Cardiac septum (tissue), 1 donor: ENCODE measurements at regions not wholly inside any gene's neighbourhood (a gene's known extent, or its start where the extent isn't known, plus 50 kb on each side); places are given as distances from the start of the nearest gene placed in this dataset.
"Not testable (repeated sequence)": the region's sequence is repeated elsewhere in the genome, so short reads cannot be mapped to it uniquely, and the experiment has no call there.

Experiments
- DNase-seq: peaks from one replicate; pipeline ENCODE4 v3.0.0-alpha.2; 2020; ENCODE audit warnings: low spot score
- intact Hi-C: fragments of 100-400 bp; cut with DNase I; formaldehyde crosslinking; loops from one replicate; pipeline ENCODE4 v1.14.0; 2022
- donor health status: DM: no; HTN: no; CAD: no.

DNA sequence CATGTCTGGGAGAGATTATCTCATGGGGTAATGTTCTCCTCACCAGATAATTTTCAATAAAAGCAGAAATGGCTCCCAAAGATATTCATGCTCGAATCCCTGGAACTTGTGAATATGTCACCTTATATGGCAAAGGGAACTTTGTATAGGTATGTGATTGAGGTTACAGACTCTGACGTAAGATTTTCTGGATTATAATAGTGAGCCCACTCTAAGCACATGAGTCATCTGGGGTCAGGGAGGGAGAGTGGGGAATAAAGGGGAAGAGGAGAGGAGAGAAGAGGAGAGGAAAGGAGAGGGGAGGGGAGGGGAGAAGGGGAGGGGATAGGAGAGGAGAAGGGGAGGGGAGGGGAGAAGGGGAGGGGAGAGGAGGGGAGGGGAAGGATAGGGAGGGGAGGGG, 1193.9 kb downstream of the PLA2G4A start:
- intact Hi-C loops = no loop called here
- DNase-seq = no peak

DNA sequence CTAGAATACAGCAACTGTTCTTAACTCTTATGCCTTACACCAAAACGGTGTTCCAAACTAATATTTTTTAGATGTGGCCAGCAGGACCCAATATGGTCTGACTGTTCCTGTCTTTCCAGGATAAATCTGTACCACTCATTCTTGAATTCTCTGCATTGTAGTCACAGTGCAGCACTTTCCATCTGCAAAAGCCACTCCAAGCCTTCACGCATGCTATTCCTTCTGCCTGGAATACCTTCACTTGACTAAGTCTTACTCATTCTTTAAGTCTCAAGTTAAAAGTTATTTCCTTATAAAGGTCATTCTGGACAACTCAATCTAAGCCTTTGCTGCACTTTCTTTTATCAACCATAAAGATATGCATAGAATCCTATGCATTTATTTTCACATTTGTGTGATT, 1194.5 kb downstream of the PLA2G4A start:
- intact Hi-C loops = no loop called here

DNA sequence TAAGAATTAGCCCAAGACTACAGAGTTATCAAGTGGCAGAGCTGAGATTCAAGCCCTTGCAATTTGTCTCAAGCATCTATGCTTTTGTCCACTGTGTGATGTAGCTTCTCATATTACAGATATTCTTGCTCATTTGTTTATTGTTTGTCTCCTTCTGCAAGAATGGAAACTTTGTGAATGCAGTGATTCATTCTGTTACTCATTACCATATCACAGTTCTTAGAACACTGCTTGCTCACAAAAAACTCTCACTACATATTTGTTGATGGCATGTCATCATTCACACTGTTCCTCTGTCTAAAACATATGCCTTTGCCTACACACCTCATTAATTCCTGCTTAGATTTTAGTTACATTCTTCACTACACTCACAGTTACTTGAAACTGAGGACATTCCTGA, 1198.9 kb downstream of the PLA2G4A start:
- no peak for DNase-seq
- intact Hi-C loops = no loop called here

More for the DNA sequence above, 1194.5 kb downstream of the PLA2G4A start:
- DNase-seq = no peak

DNA sequence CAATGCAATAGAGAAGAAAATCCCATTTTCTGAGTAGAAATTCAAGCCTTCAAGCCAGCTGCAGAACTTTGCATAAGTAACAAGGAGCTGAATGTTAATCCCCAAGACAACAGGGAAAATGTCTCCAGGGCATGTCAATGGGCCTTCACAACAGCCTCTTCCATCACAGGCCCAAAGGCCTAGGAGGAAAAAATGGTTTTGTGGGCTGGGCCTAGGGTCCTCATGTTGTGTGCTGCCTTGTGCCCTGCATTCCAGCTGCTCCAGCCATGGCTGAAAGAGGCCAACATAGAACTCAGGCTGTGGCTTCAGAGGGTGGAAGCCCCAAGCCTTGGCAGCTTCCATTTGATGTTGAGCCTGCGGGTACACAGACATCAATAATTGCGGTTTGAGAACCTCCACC, 1208.8 kb downstream of the PLA2G4A start:
- DNase-seq, intact Hi-C loops: not testable (repeated sequence)

DNA sequence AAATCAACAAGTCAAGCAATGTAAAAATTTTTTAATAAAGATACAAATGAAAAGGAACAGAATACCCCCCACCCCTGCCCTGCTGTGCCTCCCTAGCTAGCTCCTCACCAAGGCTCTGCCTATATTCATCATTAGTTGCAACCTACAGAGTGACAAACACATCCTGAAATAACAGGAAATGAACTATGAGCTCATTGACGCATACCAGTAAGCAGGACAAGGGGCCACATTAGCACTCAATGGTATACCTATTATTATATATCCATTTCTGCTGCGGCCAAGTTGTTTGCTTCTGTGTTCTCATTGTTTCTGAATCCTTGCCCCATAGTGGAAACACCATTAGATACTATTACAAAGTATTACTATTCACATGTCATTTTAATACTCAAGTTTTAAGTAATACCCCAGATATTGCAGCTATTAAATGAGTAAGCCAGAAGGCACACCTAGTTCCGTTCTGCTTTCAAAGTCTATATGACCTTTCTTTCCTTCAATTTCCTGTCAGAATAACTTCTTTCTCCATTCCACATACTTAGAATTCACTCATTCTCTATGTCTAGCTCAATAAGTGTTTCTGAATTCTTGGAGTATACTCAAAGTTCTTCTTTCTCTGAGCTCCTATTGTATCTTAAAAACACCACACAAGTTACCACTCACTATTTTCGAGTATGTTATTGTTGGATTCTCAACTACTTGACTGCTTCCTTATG, 1214.9 kb downstream of the PLA2G4A start:
- intact Hi-C loops = no loop called here
- DNase-seq = no peak

DNA sequence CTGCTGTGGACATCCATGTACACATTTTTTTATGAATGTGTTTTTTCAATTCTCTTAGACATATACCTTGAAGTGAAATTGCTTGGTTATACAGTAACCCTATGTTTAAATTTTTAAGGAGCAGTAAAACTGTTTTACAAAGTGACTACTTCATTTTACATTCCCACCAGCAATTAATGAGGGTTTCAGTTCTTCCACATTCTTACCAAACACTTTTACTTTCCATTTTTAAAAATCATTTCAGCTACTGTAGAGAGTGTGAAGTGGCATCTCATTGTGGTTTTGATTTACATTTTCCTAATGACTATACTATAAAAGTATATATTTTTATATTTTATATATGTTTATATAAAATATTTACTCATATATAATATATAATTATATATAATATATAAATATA, 1221.5 kb downstream of the PLA2G4A start:
- intact Hi-C loops = no loop called here
- no peak for DNase-seq

DNA sequence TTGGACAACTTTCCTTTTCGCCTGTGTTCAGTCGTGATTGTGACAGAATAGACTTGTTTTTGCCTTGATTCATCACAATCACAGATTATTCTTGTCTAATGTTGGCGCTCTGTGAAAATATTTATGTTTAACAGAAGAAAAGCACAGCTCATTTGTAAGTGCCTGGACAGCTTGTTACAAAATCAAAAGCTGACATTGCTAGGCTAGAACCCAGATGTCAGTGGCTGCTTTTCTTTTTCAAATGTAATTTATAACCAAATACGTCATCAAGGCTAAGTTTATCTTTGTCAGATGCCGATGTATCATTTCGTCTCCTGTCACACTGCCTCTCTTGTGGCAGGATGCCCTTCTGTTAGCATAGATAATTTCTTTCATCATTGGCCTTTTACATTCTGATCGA, 1227.3 kb downstream of the PLA2G4A start:
- intact Hi-C loops = no loop called here
- DNase-seq = no peak

DNA sequence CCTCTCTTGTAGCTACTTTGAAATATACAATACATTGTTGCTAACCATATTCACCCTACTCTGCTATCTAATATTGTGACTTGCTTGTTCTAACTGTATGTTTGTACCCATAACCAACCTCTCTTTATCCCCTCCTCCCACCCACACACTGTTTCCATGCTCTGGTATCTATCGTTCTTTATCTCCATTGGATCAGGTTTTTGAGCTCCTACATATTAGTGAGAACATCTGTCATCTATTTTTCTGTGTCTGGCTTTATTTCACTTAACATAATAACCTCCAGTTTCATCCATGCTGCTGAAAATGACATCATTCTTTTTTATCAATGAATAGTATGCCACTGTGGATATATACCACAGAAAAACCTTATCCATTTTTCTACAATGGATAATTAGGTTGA, 1230.1 kb downstream of the PLA2G4A start:
- intact Hi-C loops = no loop called here

DNA sequence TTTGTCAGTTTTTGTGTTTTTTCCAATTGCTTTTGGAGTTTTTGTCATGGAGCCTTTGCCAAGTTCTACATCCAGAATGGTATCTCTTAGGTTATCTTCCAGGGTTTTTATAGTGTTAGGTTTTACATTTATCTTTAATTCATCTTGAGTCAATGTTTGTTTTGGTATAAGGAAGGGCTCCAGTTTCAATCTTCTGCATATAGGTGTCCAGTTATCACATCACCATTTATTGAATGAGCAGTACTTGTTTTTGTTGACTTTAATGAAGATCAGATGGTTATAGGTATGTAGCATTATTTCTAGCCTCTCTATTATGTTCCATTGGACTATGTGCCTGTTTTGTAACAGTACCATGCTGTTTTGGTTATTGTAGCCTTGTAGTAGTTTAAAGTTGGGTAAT, 1233.1 kb downstream of the PLA2G4A start:
- intact Hi-C loops = no loop called here
- no peak for DNase-seq

More for the DNA sequence above, 1230.1 kb downstream of the PLA2G4A start:
- no peak for DNase-seq

DNA sequence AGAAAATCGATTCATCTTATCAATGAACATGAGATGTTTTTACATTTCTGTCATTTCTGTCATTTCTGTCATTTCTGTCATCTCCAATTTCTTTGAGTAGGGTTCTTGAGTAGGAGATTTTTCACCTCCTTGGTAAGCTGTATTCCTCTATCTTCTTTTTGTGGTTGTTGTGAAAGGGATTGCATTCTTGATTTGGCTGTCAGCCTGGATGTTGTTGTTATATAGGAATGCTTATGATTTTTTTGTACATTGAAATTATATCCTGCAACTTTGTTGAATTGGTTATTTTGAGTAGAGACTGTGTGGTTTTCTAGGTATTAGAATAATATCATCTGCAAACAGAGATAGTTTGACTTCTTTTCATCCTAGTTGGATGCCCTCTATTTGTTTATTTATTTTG, 1233.7 kb downstream of the PLA2G4A start:
- DNase-seq = no peak
- intact Hi-C loops = no loop called here

DNA sequence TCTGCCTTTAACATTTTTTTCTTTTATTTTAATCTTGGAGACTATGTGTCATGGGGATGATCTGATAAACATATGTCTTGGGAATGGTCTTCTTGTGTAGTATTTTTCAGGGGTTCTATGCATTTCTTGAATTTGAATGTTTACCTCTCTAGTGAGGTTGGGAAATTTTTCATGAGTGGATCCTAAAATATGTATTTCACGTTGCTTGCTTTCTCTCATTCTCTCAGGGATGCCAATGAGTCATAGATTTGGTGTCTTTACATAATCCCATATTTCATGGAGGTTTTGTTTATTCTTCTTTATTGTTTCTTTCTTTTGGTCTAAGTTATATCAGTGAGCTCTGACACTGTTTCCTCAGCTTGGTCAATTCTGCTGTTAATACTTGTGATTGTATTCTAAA, 1237.2 kb downstream of the PLA2G4A start:
- intact Hi-C loops = no loop called here
- no peak for DNase-seq

DNA sequence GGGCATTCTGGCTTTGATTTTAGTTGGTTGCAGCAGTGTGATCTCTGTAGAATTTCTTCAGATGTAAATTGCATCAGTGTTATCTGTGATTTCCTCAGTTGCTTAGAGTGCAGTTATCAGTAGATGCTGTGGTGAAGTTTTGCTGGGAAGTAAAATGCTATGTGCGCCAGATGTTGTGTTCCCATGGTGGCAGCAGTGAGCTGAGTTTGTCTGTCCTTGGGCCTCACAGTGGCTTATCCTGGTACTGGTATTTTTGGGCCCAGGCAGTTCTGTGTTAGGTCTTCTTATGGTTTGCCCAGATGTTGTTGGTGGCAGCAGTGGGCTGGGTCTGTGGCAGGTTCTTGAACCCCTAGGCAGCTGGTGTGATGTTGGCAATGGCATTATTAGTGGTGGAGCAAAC, 1242.1 kb downstream of the PLA2G4A start:
- DNase-seq = no peak
- intact Hi-C loops = no loop called here

DNA sequence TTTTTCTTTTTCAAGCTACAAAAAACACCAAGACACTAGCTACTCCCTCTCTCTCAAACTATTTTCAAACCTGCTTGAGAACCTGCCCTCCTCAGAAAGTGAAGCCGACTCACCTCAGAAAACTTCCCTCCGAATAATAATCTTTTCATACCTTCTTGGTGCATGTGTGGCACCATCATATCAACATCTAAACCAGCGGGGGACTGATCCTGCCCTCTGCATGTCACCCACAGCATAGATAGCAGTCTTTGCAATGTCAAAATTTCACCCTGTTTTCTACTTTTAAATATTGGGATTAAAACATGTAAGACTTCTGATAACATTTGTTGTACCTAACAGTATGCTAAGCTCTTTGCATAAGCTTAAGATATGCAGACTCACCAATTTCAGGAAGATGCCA, 1260.3 kb downstream of the PLA2G4A start:
- intact Hi-C loops = no loop called here
- DNase-seq = no peak

DNA sequence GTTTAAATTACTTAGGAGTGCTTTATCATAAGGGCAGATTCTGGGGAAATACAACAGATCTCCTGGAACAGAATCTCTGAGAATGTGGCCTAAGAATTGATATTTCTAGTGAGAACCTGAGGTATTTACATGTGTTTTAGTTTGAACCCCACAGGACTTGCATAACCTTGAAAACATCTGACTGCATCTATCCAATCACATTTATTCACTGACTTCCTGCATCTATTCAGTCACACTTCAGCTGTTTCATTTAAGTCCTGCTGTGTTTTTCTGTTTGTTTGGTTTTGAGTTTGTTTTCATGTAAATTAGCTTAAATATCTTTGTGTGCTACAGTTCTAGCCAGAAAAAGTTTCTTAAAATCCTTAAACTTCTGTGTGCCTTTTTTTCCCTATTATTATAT, 1260.7 kb downstream of the PLA2G4A start:
- DNase-seq = no peak
- intact Hi-C loops = no loop called here

DNA sequence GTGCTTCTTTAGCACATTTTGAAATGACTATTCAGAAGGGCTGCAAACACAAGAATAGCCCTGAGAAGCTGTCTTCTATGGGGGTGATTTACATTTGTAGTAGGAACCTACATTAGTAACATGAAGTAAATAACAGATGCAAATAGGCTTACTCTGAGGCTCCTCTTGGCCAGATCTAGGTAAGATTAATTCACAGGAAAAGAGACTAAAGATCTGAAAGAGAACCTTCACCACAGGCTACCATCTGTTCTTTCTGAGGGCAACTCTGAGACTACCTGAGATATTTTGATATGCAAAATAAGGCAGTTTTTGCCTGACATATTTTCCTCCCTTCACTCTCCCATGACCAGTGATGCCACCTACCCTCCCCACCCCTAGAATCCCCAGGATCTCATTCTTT, 1267.8 kb downstream of the PLA2G4A start:
- intact Hi-C loops = no loop called here
- DNase-seq = no peak

DNA sequence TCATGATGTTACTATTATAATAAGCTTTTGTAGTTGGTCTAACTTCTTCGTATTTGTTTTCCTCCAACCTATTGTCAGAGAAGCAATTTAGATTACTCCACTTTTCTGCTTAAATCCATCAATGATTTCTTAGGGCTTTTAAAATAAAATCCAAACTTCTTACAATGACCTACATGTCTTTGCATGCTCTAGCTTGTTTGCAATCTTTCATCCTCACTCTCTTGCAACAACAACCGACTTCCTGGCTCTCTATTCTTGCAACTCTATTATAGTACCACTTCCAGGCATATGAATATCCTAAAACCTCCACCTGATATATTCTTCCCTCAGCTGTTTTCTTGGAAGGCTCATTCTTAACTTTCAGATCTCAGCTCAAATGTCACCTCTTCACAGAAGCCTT, 1288.7 kb downstream of the PLA2G4A start:
- DNase-seq = no peak
- intact Hi-C loops = no loop called here

DNA sequence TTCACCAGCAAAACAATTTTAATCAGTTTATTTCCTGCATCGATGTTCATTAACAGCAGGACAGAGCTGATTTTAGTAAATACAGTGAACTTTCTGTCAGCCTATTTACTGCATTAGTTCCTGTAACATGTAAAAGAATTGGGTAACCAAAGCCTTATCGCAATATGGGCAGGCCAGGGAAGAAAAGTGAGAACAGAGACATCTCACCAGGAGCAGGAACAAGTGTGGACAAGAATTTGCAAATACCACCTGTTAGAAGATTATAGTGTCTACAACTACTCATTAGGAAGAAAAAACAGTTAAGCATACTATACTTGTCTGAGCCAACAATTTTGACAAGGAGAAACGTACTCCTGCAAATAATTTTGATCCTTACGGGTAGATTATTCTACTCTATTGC, 1293.9 kb downstream of the PLA2G4A start:
- intact Hi-C loops = no loop called here

DNA sequence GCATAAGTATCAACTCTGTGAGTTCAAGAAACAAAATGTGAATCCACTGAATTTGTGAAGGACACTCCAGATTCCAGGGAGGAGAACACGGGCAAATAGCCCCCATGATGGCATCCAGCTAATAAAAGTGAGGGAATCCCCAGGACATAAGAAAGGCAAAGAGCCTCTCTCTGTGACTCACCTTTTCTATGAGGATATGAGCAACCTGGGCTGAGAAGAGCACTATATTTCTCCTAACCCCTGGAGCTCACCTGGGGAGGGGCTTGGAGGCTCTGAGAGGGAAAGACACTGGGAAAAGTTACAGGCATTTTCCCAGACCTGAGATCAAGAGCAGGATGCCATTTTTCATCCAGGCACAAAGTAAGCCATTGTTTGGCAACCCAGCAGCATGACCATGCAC, 1298.8 kb downstream of the PLA2G4A start:
- DNase-seq = no peak
- intact Hi-C loops = no loop called here

More for the DNA sequence above, 1293.9 kb downstream of the PLA2G4A start:
- no peak for DNase-seq

DNA sequence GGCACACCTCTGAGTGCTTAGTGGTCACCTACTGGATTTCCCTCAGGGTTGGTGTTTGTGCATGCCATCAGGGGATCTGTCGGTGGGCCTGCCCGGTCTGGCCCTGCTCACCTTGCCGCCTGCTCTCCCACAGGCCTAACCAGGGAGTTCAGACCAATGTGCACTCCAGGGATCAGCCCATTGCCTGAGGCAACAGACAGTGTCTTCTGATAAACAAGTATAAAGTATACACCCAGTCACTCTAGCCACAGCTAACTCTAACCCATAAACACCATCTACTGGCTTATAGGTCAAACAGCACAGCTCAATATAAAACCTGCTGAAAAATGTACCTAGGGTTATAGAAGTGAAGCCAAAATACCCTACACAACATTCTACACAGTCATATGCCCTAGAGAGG, 1300.0 kb downstream of the PLA2G4A start:
- DNase-seq = no peak
- intact Hi-C loops = no loop called here

DNA sequence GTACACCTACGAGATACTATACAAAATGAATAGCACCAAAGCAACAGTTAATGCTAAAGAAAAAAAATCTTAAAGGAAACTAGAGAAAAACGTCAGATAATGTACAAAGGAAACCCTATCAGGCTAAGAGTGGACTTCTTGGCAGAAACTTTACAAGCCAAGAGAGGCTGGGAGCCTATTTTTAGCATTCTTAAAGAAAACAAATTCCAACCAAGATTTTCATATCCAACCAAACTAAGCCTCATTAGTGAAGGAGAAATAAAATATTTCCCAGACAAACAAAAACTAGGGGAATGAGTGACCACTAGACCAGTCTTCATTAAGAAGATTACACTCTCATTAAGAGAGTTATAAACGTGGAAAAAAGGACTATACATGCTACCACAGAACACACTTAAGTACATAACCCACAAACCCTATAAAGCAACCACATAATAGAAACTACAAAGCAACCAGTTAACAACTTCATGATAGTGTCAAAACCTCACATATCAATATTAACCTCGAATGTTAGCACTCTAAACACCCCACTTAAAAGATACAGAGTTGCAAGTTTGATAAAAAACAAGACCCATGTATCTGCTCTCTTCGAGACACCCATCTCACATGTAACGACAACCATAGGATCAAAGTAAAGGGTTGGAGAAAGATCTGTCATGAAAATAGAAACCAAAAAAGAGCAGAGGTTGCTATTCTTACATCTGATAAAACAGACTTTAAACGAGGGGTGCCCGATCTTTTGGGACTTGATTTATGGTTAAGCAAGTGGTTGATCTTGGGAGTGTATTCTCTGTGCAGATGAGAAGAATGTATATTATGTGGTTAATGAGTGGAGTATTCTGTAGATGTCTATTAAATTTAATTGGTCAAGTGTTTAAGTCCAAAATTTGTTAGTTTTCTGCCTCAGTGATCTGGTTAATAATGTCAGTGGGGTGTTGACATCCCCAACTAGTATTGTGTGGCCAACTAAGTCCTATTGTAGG, 1301.4 kb downstream of the PLA2G4A start:
- intact Hi-C loops = no loop called here
- DNase-seq = no peak

DNA sequence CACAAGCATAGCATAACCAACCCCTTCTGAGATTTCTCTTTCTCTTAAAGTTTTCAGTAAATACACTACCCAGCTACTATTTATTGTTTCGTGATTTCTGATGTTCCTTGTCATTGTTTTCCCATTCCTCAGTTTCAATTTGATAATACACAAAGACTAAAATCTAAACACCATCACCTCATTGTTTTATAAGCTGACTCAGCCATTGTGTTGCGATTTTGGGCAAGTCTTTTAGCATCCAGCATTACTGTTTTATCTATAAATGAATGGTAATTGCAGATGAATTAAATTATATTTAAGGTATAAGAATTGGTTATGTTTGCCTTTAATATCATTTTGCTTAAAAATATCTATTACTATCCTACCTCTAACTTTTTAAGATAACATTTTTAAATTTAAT, 1308.5 kb downstream of the PLA2G4A start:
- intact Hi-C loops = no loop called here

More for the DNA sequence above, 1308.5 kb downstream of the PLA2G4A start:
- DNase-seq = no peak
